HEK293 (cell line): ENCODE measurements at regions not wholly inside any gene's neighbourhood (a gene's known extent, or its start where the extent isn't known, plus 50 kb on each side); places are given as distances from the start of the nearest gene placed in this dataset.

Experiments
- CTCF ChIA-PET: fragments of 350-600 bp; formaldehyde crosslinking; extraction: SDS; loops from one replicate; lab custom pipeline; 2021; ENCODE audit warnings: antibody characterized with exemption; lab: Yijun Ruan, JAX
- POLR2A ChIA-PET: fragments of 300-600 bp; formaldehyde crosslinking; extraction: SDS; loops from one replicate; lab custom pipeline; 2020; ENCODE audit warnings: antibody characterized with exemption, inconsistent platforms; lab: Yijun Ruan, JAX
- H3K27ac ChIP-seq: fragments of 200-500 bp; sonication (Bioruptor generic); 2 replicates; pipeline ENCODE4 v1.5.1; 2014; ENCODE audit warnings: low read depth, low read length, control low read depth, inconsistent platforms; ENCODE audit errors: extremely low read depth
- H3K36me3 ChIP-seq, 2 experiments: fragments of 200-500 bp in 1 of 2; sonication (Bioruptor generic) in 1 of 2; 1 replicate in 1 of 2; 2 replicates in 1 of 2; pipeline ENCODE4 v1.5.1; 2014 to 2017; ENCODE audit warnings: inconsistent platforms in 2 of 2, low read length in 2 of 2; ENCODE audit not compliant: control insufficient read depth in 2 of 2, insufficient read depth in 1 of 2
- H3K4me1 ChIP-seq: fragments of 200-500 bp; sonication (Bioruptor generic); 2 replicates; pipeline ENCODE4 v1.5.1; 2014; ENCODE audit warnings: mild to moderate bottlenecking, low read length, inconsistent platforms; ENCODE audit not compliant: control insufficient read depth, insufficient read depth
- H3K4me3 ChIP-seq: 2 replicates; pipeline ENCODE4 v1.5.1; 2011; ENCODE audit warnings: low read depth, mild to moderate bottlenecking, control low read depth, low read length, moderate library complexity
- H3K9me3 ChIP-seq: fragments of 200-500 bp; sonication (Bioruptor generic); 2 replicates; pipeline ENCODE4 v1.5.1; 2014; ENCODE audit warnings: low read depth, low read length, inconsistent platforms; ENCODE audit not compliant: control insufficient read depth, insufficient read depth
- BCL11A ChIP-seq: fragments of 450-650 bp; formaldehyde crosslinking; IDR thresholded peaks from 2 replicates; pipeline ENCODE4 v1.5.1; 2016; ENCODE audit warnings: low read depth, missing biosample characterization, missing genetic modification characterization
- BCL11B ChIP-seq: fragments of 450-650 bp; formaldehyde crosslinking; IDR thresholded peaks from 2 replicates; pipeline ENCODE4 v1.5.1; 2016; ENCODE audit warnings: low read depth, missing biosample characterization, missing genetic modification characterization
- GLIS1 ChIP-seq: fragments of 450-650 bp; formaldehyde crosslinking; IDR thresholded peaks from 2 replicates; pipeline ENCODE4 v1.5.1; 2016; ENCODE audit warnings: missing biosample characterization, missing genetic modification characterization
- IKZF3 ChIP-seq: fragments of 450-650 bp; IDR thresholded peaks from 2 replicates; pipeline ENCODE4 v1.5.0; 2018; ENCODE audit warnings: missing biosample characterization, mild to moderate bottlenecking, missing genetic modification characterization, moderate library complexity
- KLF10 ChIP-seq: fragments of 450-650 bp; IDR thresholded peaks from 2 replicates; pipeline ENCODE4 v1.5.1; 2018; ENCODE audit warnings: missing biosample characterization, mild to moderate bottlenecking, missing genetic modification characterization
- MYNN ChIP-seq: fragments of 450-650 bp; formaldehyde crosslinking; IDR thresholded peaks from 2 replicates; pipeline ENCODE4 v1.5.1; 2016; ENCODE audit warnings: missing biosample characterization, missing genetic modification characterization, borderline replicate concordance
- WT1 ChIP-seq: fragments of 450-650 bp; formaldehyde crosslinking; IDR thresholded peaks from 2 replicates; pipeline ENCODE4 v1.5.1; 2016; ENCODE audit warnings: missing biosample characterization, missing genetic modification characterization
- ZBTB17 ChIP-seq: fragments of 450-650 bp; formaldehyde crosslinking; IDR thresholded peaks from 2 replicates; pipeline ENCODE4 v1.5.1; 2016; ENCODE audit warnings: missing biosample characterization, missing genetic modification characterization
- ZNF133 ChIP-seq: fragments of 450-650 bp; formaldehyde crosslinking; IDR thresholded peaks from 2 replicates; pipeline ENCODE4 v1.5.1; 2016; ENCODE audit warnings: missing biosample characterization, missing genetic modification characterization
- ZNF138 ChIP-seq: fragments of 450-650 bp; formaldehyde crosslinking; IDR thresholded peaks from 2 replicates; pipeline ENCODE4 v1.5.1; 2016; ENCODE audit warnings: missing biosample characterization, missing genetic modification characterization, borderline replicate concordance
- ZNF169 ChIP-seq: fragments of 450-650 bp; formaldehyde crosslinking; IDR thresholded peaks from 2 replicates; pipeline ENCODE4 v1.5.1; 2016; ENCODE audit warnings: missing biosample characterization, missing genetic modification characterization
- ZNF175 ChIP-seq: fragments of 450-650 bp; formaldehyde crosslinking; IDR thresholded peaks from 2 replicates; pipeline ENCODE4 v1.5.1; 2016; ENCODE audit warnings: missing biosample characterization, missing genetic modification characterization
- ZNF184 ChIP-seq: fragments of 450-650 bp; IDR thresholded peaks from 2 replicates; pipeline ENCODE4 v1.5.1; 2018; ENCODE audit warnings: missing biosample characterization, mild to moderate bottlenecking, missing genetic modification characterization
- ZNF239 ChIP-seq: fragments of 450-650 bp; formaldehyde crosslinking; IDR thresholded peaks from 2 replicates; pipeline ENCODE4 v1.5.1; 2016; ENCODE audit warnings: missing biosample characterization, missing genetic modification characterization
- ZNF248 ChIP-seq: fragments of 450-650 bp; formaldehyde crosslinking; IDR thresholded peaks from 2 replicates; pipeline ENCODE4 v1.5.1; 2017; ENCODE audit warnings: missing biosample characterization, missing genetic modification characterization
- ZNF292 ChIP-seq: fragments of 450-650 bp; formaldehyde crosslinking; IDR thresholded peaks from 2 replicates; pipeline ENCODE4 v1.5.1; 2016; ENCODE audit warnings: low read depth, missing biosample characterization, missing genetic modification characterization, borderline replicate concordance
- ZNF324 ChIP-seq: fragments of 450-650 bp; formaldehyde crosslinking; IDR thresholded peaks from 2 replicates; pipeline ENCODE4 v1.5.1; 2016; ENCODE audit warnings: missing biosample characterization, missing genetic modification characterization
- ZNF335 ChIP-seq: fragments of 450-650 bp; formaldehyde crosslinking; conservative IDR thresholded peaks from 2 replicates; pipeline ENCODE4 v1.5.1; 2016; ENCODE audit warnings: missing biosample characterization, missing genetic modification characterization
- ZNF350 ChIP-seq: fragments of 450-650 bp; formaldehyde crosslinking; IDR thresholded peaks from 2 replicates; pipeline ENCODE4 v1.5.0; 2017; ENCODE audit warnings: missing biosample characterization, mild to moderate bottlenecking, missing genetic modification characterization
- ZNF426 ChIP-seq: fragments of 450-650 bp; formaldehyde crosslinking; IDR thresholded peaks from 2 replicates; pipeline ENCODE4 v1.5.1; 2017; ENCODE audit warnings: missing biosample characterization, missing genetic modification characterization, mild to moderate bottlenecking, inconsistent platforms, moderate library complexity
- ZNF473 ChIP-seq: fragments of 450-650 bp; formaldehyde crosslinking; IDR thresholded peaks from 2 replicates; pipeline ENCODE4 v1.5.1; 2017; ENCODE audit warnings: missing biosample characterization, missing genetic modification characterization
- ZNF48 ChIP-seq: fragments of 450-650 bp; formaldehyde crosslinking; IDR thresholded peaks from 2 replicates; pipeline ENCODE4 v1.5.1; 2016; ENCODE audit warnings: missing biosample characterization, missing genetic modification characterization
- ZNF529 ChIP-seq: fragments of 450-650 bp; formaldehyde crosslinking; IDR thresholded peaks from 2 replicates; pipeline ENCODE4 v1.5.1; 2017; ENCODE audit warnings: missing genetic modification characterization, missing biosample characterization; ENCODE audit not compliant: insufficient replicate concordance
- ZNF560 ChIP-seq: fragments of 450-650 bp; formaldehyde crosslinking; IDR thresholded peaks from 2 replicates; pipeline ENCODE4 v1.5.1; 2017; ENCODE audit warnings: missing biosample characterization, missing genetic modification characterization, borderline replicate concordance
- ZNF623 ChIP-seq: fragments of 450-650 bp; formaldehyde crosslinking; IDR thresholded peaks from 2 replicates; pipeline ENCODE4 v1.5.1; 2016; ENCODE audit warnings: missing biosample characterization, missing genetic modification characterization
- ZNF654 ChIP-seq: fragments of 450-650 bp; formaldehyde crosslinking; IDR thresholded peaks from 2 replicates; pipeline ENCODE4 v1.5.1; 2016; ENCODE audit warnings: low read depth, missing biosample characterization, missing genetic modification characterization
- TF ChIP-seq, protein P1 (sequence below): fragments of 450-650 bp; formaldehyde crosslinking; IDR thresholded peaks from 2 replicates; pipeline ENCODE4 v1.5.1; 2016; ENCODE audit warnings: missing biosample characterization, missing genetic modification characterization
- TF ChIP-seq, protein P2 (sequence below): fragments of 450-650 bp; formaldehyde crosslinking; IDR thresholded peaks from 2 replicates; pipeline ENCODE4 v1.5.1; 2017; ENCODE audit warnings: missing biosample characterization, mild to moderate bottlenecking, missing genetic modification characterization, moderate library complexity
- TF ChIP-seq, protein P3 (sequence below): fragments of 450-650 bp; formaldehyde crosslinking; IDR thresholded peaks from 2 replicates; pipeline ENCODE4 v1.5.1; 2016; ENCODE audit warnings: missing biosample characterization, missing genetic modification characterization

DNA sequence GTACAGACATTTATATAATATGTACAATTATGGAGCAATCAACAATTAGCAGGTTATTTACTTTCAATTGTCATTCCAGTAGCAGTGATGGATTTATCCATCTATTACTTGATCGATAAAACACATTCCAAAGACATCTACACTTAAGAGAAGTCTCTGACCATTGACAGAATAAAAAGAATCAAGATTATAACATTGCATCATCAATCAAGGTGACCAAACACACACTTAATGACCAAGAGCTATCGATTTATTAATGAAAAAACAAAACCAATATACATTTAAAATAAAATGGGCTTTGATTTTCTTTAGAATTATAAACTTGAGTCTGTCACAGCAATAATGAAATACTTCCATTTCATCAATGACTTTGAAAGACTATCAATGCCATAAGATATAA lies 170.2 kb upstream of the CDKN3 start (continued):
- TF ChIP-seq ZNF560 (tag by site-specific recombination): no peak
- TF ChIP-seq ZNF473 (tag by site-specific recombination): no peak
- no peak for TF ChIP-seq ZNF239 (tag by site-specific recombination)
- TF ChIP-seq, protein P1, sequence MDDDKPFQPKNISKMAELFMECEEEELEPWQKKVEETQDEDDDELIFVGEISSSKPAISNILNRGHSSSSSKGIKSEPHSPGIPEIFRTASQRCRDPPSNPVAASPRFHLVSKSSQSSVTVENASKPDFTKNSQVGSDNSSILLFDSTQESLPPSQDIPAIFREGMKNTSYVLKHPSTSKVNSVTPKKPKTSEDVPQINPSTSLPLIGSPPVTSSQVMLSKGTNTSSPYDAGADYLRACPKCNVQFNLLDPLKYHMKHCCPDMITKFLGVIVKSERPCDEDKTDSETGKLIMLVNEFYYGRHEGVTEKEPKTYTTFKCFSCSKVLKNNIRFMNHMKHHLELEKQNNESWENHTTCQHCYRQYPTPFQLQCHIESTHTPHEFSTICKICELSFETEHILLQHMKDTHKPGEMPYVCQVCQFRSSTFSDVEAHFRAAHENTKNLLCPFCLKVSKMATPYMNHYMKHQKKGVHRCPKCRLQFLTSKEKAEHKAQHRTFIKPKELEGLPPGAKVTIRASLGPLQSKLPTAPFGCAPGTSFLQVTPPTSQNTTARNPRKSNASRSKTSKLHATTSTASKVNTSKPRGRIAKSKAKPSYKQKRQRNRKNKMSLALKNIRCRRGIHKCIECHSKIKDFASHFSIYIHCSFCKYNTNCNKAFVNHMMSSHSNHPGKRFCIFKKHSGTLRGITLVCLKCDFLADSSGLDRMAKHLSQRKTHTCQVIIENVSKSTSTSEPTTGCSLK (tag by site-specific recombination): no peak

DNA sequence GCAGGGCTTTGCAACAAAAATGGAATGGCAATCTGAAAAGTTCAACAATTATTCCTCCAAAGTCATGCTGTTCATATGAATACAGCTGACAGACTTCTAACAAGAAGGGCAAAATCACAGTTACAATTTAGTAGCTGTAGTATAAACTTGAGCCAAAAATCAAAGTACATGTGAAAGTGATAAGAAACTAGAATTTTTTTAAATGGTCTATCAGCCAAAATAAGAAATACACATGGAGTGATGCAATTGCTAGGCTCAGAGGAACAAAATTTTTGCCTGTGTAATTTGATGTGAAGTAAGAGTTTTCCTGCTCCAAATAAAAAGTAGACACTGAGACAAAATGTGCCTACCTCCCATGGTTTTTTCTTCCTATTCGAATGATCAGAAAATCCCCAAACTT lies 167.7 kb upstream of the CDKN3 start:
- Histone ChIP-seq H3K27ac (no peak overlapping the region), H3K36me3 (no peaks in the 10 kb centered on the region), H3K4me3 (no peak overlapping the region), H3K4me1 (0 out of 2 replicates have a peak, but pooled peaks cover 5% of the 10 kb centered on the region), H3K9me3 (no peaks in the 10 kb centered on the region)
- ChIA-PET POLR2A (no interaction called here), CTCF (no interaction called here)
- TF ChIP-seq, protein P2, sequence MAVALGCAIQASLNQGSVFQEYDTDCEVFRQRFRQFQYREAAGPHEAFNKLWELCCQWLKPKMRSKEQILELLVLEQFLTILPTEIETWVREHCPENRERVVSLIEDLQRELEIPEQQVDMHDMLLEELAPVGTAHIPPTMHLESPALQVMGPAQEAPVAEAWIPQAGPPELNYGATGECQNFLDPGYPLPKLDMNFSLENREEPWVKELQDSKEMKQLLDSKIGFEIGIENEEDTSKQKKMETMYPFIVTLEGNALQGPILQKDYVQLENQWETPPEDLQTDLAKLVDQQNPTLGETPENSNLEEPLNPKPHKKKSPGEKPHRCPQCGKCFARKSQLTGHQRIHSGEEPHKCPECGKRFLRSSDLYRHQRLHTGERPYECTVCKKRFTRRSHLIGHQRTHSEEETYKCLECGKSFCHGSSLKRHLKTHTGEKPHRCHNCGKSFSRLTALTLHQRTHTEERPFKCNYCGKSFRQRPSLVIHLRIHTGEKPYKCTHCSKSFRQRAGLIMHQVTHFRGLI (tag by site-specific recombination): no peak
- TF ChIP-seq ZNF335 (tag by site-specific recombination): no peak
- TF ChIP-seq ZNF426 (tag by site-specific recombination): no peak
- TF ChIP-seq ZNF529 (tag by site-specific recombination): no peak
- TF ChIP-seq ZNF292 (tag by site-specific recombination): no peak
- no peak for TF ChIP-seq IKZF3 (tag by site-specific recombination)
- no peak for TF ChIP-seq ZNF184 (tag by site-specific recombination)
- no peak for TF ChIP-seq ZNF324 (tag by site-specific recombination)
- TF ChIP-seq ZNF623 (tag by site-specific recombination): no peak
- TF ChIP-seq, protein P3, sequence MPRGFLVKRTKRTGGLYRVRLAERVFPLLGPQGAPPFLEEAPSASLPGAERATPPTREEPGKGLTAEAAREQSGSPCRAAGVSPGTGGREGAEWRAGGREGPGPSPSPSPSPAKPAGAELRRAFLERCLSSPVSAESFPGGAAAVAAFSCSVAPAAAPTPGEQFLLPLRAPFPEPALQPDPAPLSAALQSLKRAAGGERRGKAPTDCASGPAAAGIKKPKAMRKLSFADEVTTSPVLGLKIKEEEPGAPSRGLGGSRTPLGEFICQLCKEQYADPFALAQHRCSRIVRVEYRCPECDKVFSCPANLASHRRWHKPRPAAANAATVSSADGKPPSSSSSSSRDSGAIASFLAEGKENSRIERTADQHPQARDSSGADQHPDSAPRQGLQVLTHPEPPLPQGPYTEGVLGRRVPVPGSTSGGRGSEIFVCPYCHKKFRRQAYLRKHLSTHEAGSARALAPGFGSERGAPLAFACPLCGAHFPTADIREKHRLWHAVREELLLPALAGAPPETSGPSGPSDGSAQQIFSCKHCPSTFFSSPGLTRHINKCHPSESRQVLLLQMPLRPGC (tag by site-specific recombination): no peak
- no peak for TF ChIP-seq WT1 (tag by site-specific recombination)
- TF ChIP-seq ZNF239 (tag by site-specific recombination): no peak
- TF ChIP-seq GLIS1 (tag by site-specific recombination): no peak
- no peak for TF ChIP-seq ZNF350 (tag by site-specific recombination)
- no peak for TF ChIP-seq ZBTB17
- TF ChIP-seq ZNF133: no peak

DNA sequence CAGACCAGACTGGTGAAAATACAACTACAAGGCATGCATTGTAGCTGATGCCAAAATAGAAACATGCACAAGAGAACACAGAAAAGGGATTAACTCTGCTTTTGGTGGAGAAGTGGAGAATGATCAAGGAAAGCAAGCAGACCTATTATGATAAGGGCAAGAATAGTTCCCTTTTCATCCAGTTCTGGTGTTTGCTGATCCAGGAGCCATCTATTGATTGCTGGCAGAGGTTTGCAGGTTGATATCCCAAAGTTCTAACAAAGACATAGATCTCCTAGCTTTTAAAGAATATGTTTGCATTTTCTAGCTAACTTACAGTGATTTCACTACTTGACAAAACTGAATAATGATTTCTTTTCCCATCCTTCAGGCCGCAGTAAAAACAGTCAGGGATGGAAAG lies 166.2 kb upstream of the CDKN3 start:
- POLR2A ChIA-PET: no interaction called here
- no peak for TF ChIP-seq ZNF239 (tag by site-specific recombination)
- no peak for TF ChIP-seq ZNF654 (tag by site-specific recombination)
- no peak for TF ChIP-seq ZNF138 (tag by site-specific recombination)
- no peak for TF ChIP-seq ZNF175
- TF ChIP-seq BCL11A (tag by site-specific recombination): no peak
- TF ChIP-seq, protein P1 (tag by site-specific recombination): no peak
- TF ChIP-seq ZNF248: no peak
- no peak for TF ChIP-seq BCL11B (tag by site-specific recombination)
- TF ChIP-seq KLF10: no peak
- no peak for TF ChIP-seq ZNF48 (tag by site-specific recombination)
- no peak for TF ChIP-seq MYNN (tag by site-specific recombination)
- no peak for TF ChIP-seq ZNF169

More for the DNA sequence above, 166.2 kb upstream of the CDKN3 start:
- Histone ChIP-seq H3K4me1 (0 out of 2 replicates have a peak, but pooled peaks cover 2% of the 10 kb centered on the region), H3K9me3 (no peaks in the 10 kb centered on the region), H3K27ac (no peak overlapping the region), H3K4me3 (no peak overlapping the region), H3K36me3 (no peaks in the 10 kb centered on the region)
- CTCF ChIA-PET: no interaction called here
